Ascending aorta (tissue), 2 donors: ENCODE measurements at regions not wholly inside any gene's neighbourhood (a gene's known extent, or its start where the extent isn't known, plus 50 kb on each side); places are given as distances from the start of the nearest gene placed in this dataset.

Source experiments
- DNase-seq, 2 donors: peaks; one replicate each; pipeline ENCODE4 v3.0.0-alpha.2; 2019; ENCODE audit warnings: low spot score in 2 of 2
- H3K27ac ChIP-seq, 2 donors: fragments of 200-600 bp; sonication (generic); one replicate each; pipeline ENCODE4 v1.5.1; 2016 to 2017; ENCODE audit warnings: mild to moderate bottlenecking in 1 of 2
- H3K27me3 ChIP-seq: fragments of 200-600 bp; sonication (generic); one replicate; pipeline ENCODE4 v1.5.1; 2017
- H3K36me3 ChIP-seq, 2 donors: fragments of 200-600 bp; sonication (generic); one replicate each; pipeline ENCODE4 v1.5.1; 2016
- H3K4me1 ChIP-seq, 2 donors: fragments of 200-600 bp; sonication (generic); one replicate each; pipeline ENCODE4 v1.5.1; 2016 to 2017; ENCODE audit warnings: mild to moderate bottlenecking in 1 of 2
- H3K4me3 ChIP-seq, 2 donors: fragments of 200-600 bp; sonication (generic); one replicate each; pipeline ENCODE4 v1.5.1; 2016 to 2017; ENCODE audit warnings: mild to moderate bottlenecking in 1 of 2
- H3K9me3 ChIP-seq, 2 donors: fragments of 200-600 bp; sonication (generic); one replicate each; pipeline ENCODE4 v1.5.1; 2016
- CTCF ChIP-seq, 3 experiments: fragments of 200-600 bp in 2 of 3; fragments of 450-650 bp in 1 of 3; sonication (generic) in 2 of 3; IDR thresholded peaks; one replicate each; pipeline ENCODE4 v1.5.1; 2016 to 2019; ENCODE audit warnings: antibody characterized with exemption in 3 of 3, mild to moderate bottlenecking in 1 of 3, moderate library complexity in 1 of 3
- intact Hi-C: fragments of 100-400 bp; cut with DNase I; formaldehyde crosslinking; loops from one replicate; pipeline ENCODE4 v1.15.1; 2023

- no peaks in the 10 kb centered on the region for H3K27me3 ChIP-seq
- H3K9me3 ChIP-seq, result peaks cover 0 to 2% of the 10 kb centered on the region in 2 donors
- DNase-seq, result no peak
- peaks cover 0 to 5% of the 10 kb centered on the region in 2 donors for H3K4me1 ChIP-seq
- H3K27ac ChIP-seq, result peak overlapping the region in 1 of 2 donors; percentile 24
- intact Hi-C loops, result no loop called here
- peak overlapping the region; percentile 45 to 57 for H3K4me3 ChIP-seq
- TF ChIP-seq CTCF (IDR thresholded peaks at IDR 0.05), result no peak
- H3K36me3 ChIP-seq, result no peaks in the 10 kb centered on the region
Measured at GRCh38 chr3:106004137-106004681, 135.4 kb upstream of the CBLB start.

GRCh38 chr3:106004826-106005225 is 136.0 kb upstream of the CBLB start:
- Histone ChIP-seq H3K4me1 (peaks cover 0 to 5% of the 10 kb centered on the region in 2 donors), H3K27me3 (no peaks in the 10 kb centered on the region), H3K27ac (no peak overlapping the region), H3K9me3 (no peaks in the 10 kb centered on the region), H3K36me3 (no peaks in the 10 kb centered on the region), H3K4me3 (peak overlapping the region in 1 of 2 donors; percentile 57)
- intact Hi-C loops, result no loop called here
- no peak for TF ChIP-seq CTCF (IDR thresholded peaks at IDR 0.05)
- DNase-seq, result no peak

- Histone ChIP-seq H3K9me3 (no peaks in the 10 kb centered on the region), H3K4me3 (no peak overlapping the region), H3K36me3 (no peaks in the 10 kb centered on the region), H3K27ac (no peak overlapping the region), H3K27me3 (no peaks in the 10 kb centered on the region), H3K4me1 (peaks cover 0 to 5% of the 10 kb centered on the region in 2 donors)
- DNase-seq, result no peak
- intact Hi-C loops, result no loop called here
- no peak for TF ChIP-seq CTCF (IDR thresholded peaks at IDR 0.05)
Measured at GRCh38 chr3:106006001-106006400, 137.2 kb upstream of the CBLB start.

- peaks cover 0 to 5% of the 10 kb centered on the region in 2 donors for H3K4me1 ChIP-seq
- no peak for DNase-seq
- no peak for TF ChIP-seq CTCF (IDR thresholded peaks at IDR 0.05)
Measured at GRCh38 chr3:106006571-106006970, 137.8 kb upstream of the CBLB start.

GRCh38 chr3:106007512-106007911 is 138.7 kb upstream of the CBLB start:
- intact Hi-C loops, result no loop called here
- no peak for TF ChIP-seq CTCF (IDR thresholded peaks at IDR 0.05)

More at GRCh38 chr3:106006571-106006970, 137.8 kb upstream of the CBLB start:
- no peaks in the 10 kb centered on the region for H3K9me3 ChIP-seq
- no peaks in the 10 kb centered on the region for H3K27me3 ChIP-seq
- no peaks in the 10 kb centered on the region for H3K36me3 ChIP-seq
- H3K4me3 ChIP-seq, result no peak overlapping the region
- intact Hi-C loops, result no loop called here
- H3K27ac ChIP-seq, result no peak overlapping the region

GRCh38 chr3:106008766-106009165 is 140.0 kb upstream of the CBLB start:
- Histone ChIP-seq H3K9me3 (no peaks in the 10 kb centered on the region), H3K27me3 (no peaks in the 10 kb centered on the region), H3K27ac (no peak overlapping the region), H3K4me3 (no peak overlapping the region), H3K4me1 (peaks cover 0 to 5% of the 10 kb centered on the region in 2 donors), H3K36me3 (no peaks in the 10 kb centered on the region)
- DNase-seq, result no peak
- intact Hi-C loops, result no loop called here
- no peak for TF ChIP-seq CTCF (IDR thresholded peaks at IDR 0.05)

More at GRCh38 chr3:106007512-106007911, 138.7 kb upstream of the CBLB start:
- H3K27me3 ChIP-seq, result no peaks in the 10 kb centered on the region
- H3K9me3 ChIP-seq, result no peaks in the 10 kb centered on the region
- H3K4me1 ChIP-seq, result peaks cover 0 to 5% of the 10 kb centered on the region in 2 donors
- no peak for DNase-seq
- no peak overlapping the region for H3K4me3 ChIP-seq
- no peak overlapping the region for H3K27ac ChIP-seq
- no peaks in the 10 kb centered on the region for H3K36me3 ChIP-seq
